ENCODE measurements at regions not wholly inside any gene's neighbourhood (a gene's known extent, or its start where the extent isn't known, plus 50 kb on each side); places are given as distances from the start of the nearest gene placed in this dataset.
"Not testable (repeated sequence)": the region's sequence is repeated elsewhere in the genome, so short reads cannot be mapped to it uniquely, and the experiment has no call there.

DNA sequence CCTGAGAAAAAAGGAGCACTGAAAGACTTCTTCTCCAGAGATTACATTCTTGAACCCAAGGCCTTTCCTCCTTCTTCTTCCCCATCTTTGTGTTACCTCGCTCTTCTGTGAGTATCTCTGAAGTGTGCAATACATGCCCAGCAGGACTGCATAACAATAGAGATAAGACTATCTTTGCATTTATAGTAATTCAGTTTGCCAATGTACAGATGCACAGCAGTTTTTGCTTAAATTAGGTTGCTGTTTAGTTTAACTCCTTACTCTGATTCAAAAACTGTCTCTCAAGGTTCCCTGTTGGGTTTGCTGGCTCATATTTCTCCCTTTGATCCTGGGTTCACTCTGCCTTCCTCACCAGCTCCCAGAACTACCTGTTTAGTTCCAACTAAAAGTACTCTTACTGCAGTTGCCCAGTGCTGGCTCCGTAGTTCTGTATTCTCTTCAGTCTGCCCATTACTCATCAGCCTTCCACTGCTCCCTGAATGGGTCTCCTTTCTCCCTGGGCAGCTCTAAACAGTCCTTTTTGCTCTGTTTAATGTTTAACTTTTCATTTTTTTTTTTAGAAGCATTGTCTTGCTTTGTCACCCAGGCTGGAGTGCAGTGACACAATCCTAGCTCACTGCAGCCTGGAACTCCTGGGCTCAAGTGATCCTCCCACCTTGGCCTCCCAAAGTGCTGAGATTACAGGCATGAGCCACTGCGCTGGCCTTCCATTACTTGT is 180.6 kb upstream of the CAND1 start:
- DNase-seq = no peak

DNA sequence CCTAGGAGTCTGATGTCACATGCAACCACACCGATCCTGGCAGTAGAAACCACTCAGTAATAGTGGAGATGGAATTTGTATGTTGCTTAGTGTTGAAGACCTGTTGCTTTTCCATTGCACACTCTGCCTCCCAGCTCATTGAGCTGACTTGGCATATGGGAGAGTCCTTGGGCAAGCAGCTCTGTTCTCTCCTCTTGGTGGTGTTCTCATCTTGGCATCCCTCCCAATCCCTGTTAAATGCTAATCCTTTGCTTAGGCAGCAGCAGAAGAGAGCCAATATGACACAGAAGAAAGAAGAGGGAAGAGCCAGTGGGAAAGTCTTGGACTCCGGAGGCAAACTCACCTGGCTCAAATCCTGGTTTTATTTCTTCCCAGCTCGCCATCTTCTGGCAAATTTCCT is 178.0 kb upstream of the CAND1 start:
- no peak for DNase-seq

- DNase-seq = no peak
These were observed 177.5 kb upstream of the CAND1 start for GRCh38 chr12:67091678-67092077.

- DNase-seq = not testable (repeated sequence)
These were observed 176.2 kb upstream of the CAND1 start for GRCh38 chr12:67092934-67093333.

DNA sequence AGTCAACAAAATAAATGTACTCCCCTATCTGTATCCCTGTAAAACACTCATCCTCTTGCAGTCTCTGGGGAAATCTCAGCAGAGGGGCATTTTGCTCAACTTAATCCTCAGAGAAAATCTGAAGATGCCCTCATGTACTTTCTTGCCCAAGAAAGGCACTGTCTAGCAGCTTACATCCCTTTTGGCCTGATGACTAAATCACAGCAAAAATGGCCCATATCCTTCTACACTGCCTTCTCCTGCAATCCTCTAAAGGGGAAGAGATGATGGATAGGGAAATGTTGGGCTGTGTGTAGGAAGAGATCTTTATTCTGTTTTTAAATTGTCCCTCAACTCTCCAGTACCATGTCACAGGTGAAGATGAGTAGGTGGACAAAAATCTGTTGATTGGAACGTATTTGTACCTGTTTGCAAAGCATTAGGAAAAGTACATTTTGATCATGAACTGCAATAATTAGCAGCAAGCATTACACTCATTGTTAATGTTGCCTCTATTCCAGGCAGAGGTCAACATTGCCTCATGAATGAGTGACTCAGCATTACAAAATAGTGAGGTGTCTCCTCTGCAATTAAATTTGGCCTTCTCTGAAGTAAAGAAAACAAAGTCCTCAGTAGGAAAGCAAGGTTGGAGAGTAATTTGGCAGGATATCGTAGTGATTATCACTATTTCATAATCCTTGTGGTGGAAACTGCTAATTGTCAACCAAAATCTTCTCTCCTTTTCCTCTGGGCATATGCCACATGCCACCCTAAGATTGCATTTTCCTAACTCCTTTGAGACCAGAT is 172.4 kb upstream of the CAND1 start:
- DNase-seq = peak; percentile 54

- DNase-seq = no peak
These were observed 169.3 kb upstream of the CAND1 start for GRCh38 chr12:67099858-67100257.

GRCh38 chr12:67103521-67103920 is 165.6 kb upstream of the CAND1 start:
- DNase-seq = no peak

GRCh38 chr12:67107235-67107634 is 161.9 kb upstream of the CAND1 start:
- no peak for DNase-seq

- DNase-seq = no peak
These were observed 161.3 kb upstream of the CAND1 start for GRCh38 chr12:67107751-67108269.

- not testable (repeated sequence) for DNase-seq
These were observed 158.8 kb upstream of the CAND1 start for GRCh38 chr12:67110345-67110744.

DNA sequence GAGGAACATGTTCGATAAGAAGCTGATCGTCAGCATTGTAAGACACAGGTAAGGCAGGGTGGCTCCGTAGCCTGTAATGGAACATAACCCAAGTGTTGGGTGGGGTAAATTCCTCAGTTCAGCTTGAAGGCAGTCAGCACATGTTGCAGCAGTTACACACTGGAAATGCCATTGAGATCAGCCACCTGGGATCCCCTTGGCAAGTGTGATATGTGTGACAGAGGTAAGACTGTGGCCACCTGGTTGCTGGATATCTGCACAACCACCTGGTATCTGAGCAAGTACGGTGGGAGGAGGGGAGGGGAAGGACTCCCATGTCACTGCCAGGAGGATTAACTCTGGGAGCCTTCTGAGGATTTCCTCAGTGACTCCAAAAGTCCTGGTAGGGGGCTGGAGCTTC is 158.0 kb upstream of the CAND1 start:
- DNase-seq = no peak

- DNase-seq = no peak
These were observed 156.6 kb upstream of the CAND1 start for GRCh38 chr12:67112586-67112985.

DNA sequence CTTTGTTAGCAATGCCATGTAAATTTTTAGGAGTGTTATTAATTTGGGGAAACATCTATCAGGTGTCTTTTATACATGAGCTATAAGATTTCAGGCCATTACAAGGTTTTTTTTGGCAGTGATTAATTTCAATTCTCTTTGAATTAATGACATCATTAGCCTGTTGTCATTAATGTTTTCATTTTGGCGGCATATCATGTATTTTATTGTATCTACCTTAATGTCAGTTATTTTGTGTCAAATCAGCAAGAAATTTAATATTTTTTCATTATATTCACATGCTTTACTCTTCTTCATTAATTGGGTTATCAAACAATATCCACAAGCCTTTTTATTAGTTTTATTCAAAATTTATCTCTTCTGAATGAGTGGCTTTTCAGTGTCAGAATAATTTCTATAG is 153.0 kb upstream of the CAND1 start:
- DNase-seq = no peak

GRCh38 chr12:67122584-67122983 is 146.6 kb upstream of the CAND1 start:
- DNase-seq = no peak

GRCh38 chr12:67137256-67137655 is 131.9 kb upstream of the CAND1 start:
- DNase-seq = no peak

DNA sequence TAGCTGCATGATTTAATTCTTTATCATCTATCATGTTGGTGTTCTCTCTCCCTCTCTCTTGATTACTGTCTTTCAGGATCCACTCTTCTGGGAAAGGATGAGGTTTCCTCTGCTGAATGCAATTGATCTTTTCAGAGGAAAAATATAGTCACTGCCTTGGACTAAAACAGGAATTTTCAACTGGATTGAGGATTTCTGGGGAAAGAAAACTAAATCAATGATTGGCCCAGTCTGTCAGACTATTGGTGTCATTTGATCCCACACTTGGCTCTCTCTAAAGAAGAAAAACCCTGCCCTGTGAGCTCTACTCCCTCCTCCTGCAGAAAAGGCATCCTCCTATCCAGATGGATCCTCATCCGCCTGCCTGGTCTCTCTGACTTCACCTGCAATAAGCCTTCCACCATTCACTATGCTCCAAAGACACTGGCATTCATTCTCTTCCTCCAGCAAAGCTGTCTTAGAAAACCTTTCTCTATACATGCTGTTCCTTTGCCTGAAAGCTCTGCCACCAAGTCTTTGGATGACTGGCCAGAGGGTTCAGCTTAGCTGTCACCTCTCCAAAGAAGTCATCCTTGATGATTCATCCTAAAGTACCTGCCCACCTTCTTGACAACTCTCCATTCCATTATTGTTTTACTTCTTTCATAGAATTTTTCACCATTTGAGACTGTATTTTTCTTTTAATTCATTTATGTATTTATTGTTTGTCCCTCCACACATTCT is 127.7 kb upstream of the CAND1 start:
- DNase-seq = no peak

GRCh38 chr12:67145692-67146091 is 123.5 kb upstream of the CAND1 start:
- no peak for DNase-seq

DNA sequence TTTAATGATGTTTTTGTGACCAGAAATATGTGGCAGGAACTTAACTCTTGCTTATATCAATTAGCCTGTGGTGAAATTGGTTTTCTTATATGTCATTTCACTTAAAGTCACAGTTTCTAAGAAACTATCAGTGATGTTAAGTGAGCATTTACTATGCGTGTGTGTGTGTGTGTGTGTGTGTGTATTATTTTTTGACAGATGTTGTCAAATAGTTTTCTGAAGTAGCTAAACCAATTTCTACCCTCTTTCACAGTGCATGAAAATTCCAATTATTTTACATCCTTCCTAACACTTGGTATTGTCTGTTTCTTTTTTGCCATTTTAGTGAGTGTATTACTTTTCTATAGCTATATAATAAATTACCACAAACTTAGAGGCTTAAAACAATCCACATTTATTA is 122.1 kb upstream of the CAND1 start:
- no peak for DNase-seq

DNA sequence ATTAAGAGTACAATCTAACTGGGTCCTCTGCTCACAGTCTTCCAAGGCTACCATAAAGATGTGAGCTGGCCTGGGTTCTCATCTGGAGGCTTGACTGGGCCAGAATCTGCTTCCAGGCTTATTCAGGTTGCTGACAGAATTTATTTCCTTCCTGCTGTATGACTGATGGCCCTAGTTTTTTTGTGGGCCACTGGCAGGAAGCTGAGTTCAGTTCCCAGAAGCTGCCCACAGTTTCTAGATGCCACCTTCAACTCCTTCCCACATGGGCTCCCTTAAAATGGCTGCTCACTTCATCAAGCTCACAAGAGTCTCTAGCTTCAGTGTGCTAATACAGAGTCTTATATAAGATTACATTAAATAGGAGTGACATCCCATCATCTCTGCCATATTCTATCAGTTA is 121.7 kb upstream of the CAND1 start:
- no peak for DNase-seq

DNA sequence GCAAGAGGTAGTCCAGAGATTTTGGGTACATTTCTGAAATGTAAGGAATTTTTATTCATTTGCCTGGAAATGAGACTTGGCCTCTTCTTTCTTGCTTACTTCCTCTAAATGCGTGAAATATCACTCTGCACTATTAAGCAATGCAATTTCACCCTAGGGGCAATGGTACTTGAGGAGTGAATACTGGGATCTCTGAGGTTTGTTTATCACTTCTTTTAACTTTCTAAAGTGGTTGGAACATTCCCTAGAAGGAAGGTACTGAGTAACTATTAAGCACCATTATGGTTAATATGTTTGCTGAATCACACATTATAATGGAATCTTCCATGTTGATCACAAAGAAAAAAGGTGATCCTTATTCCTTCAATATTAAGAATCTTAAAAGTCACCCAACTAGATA is 120.9 kb upstream of the CAND1 start:
- DNase-seq = no peak

- no peak for DNase-seq
These were observed 117.3 kb upstream of the CAND1 start for GRCh38 chr12:67151886-67152285.

- DNase-seq = no peak
These were observed 116.7 kb upstream of the CAND1 start for GRCh38 chr12:67152451-67152850.

GRCh38 chr12:67154901-67155300 is 114.3 kb upstream of the CAND1 start:
- no peak for DNase-seq

DNA sequence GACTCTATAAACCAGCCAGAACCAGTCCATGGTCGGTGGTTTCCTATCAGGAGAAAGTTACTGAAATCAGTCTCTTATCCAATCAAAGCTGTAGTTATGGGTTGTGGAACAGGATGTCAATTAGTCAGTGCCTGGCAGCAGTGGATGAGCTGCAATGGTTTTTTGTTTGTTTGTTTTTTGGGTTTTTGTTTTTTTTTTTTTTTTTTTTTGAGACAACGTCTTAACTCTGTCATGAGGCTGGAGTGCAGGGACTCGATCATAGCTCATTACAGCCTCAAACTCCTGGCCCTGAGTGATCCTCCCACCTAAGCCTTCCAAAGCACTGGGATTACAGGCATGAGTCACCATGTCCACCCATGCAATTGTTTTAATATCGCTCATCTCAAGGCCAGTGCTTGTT is 113.3 kb upstream of the CAND1 start:
- no peak for DNase-seq

All from NCI-H774 (cell line).